Activated CD8-positive, alpha-beta memory T cell treated with anti-CD3 and anti-CD28 coated beads, Interleukin-2, amount 50 U/mL, for 24 hours (primary cell): ENCODE measurements at regions not wholly inside any gene's neighbourhood (a gene's known extent, or its start where the extent isn't known, plus 50 kb on each side); places are given as distances from the start of the nearest gene placed in this dataset.
"Not testable (repeated sequence)": the region's sequence is repeated elsewhere in the genome, so short reads cannot be mapped to it uniquely, and the experiment has no call there.

Experiments used
- DNase-seq: peaks from one replicate; pipeline ENCODE4 v3.0.0-alpha.2; 2020; ENCODE audit errors: extremely low read depth

DNA sequence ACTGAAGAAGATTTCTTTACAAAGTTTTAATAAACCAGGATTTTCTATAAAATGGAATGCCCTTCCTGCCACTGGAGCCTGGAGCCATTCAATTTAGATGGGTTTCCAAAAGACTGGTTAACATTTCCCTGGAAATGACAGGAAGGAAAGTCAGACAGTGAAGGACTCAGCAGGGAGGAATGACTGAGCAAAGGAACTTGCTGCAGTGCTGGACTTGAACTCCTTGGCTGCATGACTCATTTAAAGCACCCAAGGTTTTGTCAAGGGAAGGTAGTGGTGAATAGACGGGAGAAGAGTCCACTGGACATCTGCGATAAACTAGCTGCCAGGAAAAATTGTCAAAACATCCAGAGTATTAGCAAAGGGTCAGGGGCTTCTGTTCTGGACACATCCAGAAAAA is 163.8 kb upstream of the SLC28A3 start:
- DNase-seq: no peak

DNA sequence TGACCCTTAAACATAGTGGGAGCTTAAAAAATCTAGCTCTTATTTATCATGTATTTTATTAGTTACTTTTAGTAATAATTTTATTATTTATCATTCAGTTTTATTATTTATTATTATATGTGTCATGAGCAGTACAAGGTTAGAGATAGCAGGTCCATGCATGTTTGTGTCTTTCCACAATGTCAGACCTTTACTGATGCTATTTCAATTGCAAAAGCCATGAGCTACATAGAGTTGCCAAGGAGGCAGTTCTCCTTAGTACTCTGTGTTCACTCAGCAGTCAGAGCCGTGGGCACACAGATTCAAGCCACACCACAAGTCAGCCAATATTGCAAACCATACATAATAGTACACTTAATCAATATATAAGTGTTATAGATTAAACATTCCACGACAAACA is 157.9 kb upstream of the NTRK2 start:
- DNase-seq: no peak

DNA sequence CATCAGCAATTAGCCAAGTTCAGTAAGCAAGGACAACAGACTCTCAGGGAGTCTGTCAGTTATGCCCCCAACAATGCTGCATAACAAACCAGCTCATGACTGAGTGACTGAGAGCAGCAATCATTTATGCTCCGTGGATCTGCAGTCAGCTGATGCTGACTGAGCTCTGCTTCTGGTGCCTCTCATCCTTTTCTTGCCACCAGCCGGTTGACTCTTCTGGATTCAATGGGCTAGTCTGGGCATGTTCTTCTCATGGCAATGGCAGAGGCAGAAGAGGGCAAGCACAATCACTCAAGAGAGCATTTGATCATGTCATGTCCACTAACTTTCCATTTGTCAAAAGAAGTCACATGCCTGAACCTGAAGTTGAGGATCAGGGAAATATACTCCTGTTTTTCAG is 157.0 kb upstream of the NTRK2 start:
- DNase-seq: no peak

DNA sequence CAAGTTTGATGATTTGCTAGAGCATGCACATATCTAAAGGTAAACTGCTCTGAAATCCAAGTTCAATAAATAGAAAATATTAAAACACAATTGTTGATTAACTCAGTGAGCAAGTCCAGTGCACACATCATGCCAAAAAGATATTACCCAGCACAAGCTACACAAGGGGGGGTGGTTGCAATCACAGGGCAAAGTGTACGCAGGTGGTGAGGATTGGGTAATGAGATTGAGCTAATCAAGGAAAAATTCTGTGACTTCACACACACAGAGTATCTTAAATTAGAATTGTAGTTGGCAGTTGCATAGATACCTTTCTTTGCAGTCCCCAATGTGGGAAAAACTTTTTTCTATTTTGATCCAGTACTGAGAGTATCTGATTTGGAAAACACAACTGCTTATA is 156.1 kb upstream of the NTRK2 start:
- DNase-seq: no peak

DNA sequence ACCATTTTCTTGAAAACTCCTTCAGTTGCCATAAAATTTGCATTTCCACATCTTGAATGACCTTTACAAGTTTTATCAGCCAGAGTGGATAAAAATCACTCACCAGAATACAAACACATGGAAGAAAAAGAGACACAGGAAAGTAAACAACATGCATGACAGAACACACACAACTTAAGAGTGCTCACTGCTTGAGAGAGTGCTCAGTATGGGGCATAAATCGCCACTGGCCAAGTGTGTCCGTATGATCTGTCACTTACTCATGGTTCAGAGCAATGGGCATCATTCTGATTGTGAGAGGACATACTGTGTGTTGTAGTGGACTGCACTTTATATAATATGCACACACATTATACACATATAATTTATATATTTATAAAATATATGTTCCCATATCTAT is 155.6 kb upstream of the NTRK2 start:
- DNase-seq: no peak

DNA sequence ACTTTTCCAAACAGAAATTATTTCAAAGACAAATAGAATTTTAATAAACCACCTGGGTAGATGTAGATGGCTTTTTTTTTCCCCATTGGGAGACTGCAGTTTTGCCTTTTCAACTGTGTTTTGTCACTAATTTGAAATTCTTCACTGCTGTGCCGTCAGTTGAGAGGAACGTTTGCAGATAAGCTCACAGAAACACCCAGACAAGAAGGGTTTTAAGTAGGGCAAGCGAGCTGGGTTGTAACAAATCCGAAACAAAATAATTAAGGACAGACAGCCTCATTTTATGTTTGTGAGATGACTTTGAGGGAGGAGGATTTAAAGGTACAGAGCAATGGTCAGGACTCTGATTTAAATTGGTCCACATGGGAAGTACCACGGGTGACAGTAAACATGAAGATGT is 155.1 kb upstream of the NTRK2 start:
- no peak for DNase-seq

DNA sequence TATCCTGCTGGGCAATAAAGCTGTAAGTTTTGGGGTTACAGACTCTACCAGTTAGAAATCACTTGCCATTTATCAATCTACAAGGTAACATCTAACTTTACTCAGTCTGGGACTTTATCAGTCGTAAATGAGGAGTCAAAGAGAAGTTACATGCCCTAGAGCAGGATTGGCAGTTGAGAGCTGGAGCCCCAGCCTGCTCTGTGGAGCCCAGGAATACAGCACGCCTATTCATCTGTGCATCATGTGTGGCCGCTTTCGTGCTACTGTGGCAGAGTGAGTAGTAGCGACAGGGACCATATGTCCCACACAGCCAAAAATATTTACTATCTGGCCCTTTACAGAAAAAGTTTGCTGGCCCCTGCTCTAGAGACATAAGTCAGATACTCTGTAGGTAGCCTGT is 152.5 kb upstream of the NTRK2 start:
- no peak for DNase-seq

DNA sequence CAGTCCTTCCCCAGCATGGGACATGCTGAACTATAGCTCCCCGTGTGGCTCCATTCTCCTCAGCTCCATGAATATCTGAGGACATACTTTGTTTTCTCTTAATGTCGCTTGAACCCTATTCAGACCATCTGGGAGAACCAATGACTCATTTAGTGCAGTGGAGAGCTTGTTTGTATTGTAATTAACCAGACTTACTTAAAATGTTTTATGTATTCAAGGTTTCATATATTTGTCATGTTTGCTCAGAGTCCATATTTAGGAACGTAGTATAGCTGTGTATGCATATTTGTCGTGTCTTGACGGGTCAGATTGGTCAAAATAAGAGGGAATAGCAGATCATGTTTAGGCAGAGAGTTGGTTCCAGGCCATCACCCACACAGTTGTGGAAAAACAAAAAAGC is 150.1 kb upstream of the NTRK2 start:
- DNase-seq: no peak

DNA sequence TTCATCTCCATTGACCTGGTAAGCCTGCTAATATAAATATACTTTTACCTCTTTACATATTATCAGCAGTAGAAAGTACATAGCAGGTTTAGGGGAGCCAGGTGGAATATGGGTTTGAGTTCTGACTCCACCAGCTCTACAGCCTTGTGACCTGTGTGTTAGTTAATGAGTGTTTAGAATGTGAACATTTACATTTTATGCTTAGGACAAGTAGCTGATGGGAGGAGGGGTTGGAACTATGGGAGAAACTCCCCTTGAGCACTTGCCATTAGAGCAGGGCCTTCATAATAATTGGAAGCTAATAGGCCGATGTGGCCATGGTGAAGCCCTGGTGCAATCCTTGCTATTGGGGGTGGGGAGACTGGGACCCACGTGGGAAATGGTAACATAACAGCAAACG is 148.3 kb upstream of the NTRK2 start:
- no peak for DNase-seq

DNA sequence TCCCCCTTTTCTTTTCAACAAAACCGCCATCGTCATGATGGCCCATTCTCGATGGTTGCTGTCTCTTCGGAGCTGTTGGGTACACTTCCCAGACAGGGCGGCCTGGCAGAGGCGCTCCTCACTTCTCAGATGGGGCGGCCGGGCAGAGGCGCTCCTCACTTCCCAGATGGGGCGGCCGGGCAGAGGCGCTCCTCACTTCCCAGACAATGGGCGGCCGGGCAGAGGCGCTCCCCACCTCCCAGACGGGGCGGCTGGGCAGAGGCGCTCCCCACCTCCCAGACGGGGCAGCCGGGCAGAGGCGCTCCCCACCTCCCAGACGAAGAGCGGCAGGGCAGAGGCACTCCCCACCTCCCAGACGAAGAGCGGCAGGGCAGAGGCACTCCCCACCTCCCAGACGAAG is 143.3 kb upstream of the NTRK2 start:
- DNase-seq: not testable (repeated sequence)

DNA sequence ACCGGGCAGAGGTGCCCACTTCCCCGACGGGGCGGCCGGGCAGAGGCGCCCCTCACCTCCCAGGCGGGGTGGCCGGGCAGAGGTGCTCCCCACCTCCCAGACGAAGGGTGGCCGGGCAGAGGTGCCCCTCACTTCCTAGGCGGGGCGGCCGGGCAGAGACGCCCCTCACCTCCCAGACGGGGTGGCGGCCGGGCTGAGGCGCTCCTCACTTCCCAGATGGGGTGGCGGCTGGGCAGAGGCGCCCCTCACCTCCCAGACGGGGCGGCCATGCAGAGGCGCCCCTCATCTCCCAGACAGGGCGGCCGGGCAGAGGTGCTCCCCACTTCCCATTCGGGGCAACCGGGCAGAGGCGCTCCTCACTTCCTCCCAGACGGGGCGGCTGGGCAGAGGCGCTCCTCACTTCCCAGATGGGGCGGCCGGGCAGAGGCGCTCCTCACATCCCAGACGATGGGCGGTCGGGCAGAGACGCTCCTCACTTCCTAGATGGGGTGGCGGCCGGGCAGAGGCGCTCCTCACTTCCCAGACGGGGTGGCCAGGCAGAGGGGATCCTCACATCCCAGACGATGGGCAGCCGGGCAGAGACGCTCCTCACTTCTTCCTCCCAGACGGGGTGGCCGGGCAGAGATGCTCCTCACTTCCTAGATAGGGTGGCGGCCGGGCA is 142.3 kb upstream of the NTRK2 start:
- DNase-seq: not testable (repeated sequence)

DNA sequence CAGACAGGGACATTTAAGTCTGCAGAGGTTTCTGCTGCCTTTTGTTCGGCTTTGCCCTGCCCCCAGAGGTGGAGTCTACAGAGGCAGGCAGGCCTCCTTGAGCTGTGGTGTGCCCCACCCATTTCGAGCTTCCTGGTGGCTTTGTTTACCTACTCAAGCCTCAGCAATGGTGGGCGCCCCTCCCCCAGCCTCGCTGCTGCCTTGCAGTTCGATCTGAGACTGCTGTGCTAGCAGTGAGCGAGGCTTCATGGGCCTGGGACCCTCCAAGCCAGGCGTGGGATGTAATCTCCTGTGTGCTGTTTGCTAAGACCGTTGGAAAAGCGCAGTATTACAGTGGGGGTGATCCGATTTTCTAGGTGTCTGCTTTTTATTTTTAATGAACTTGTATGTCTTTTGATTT is 133.6 kb upstream of the NTRK2 start:
- not testable (repeated sequence) for DNase-seq

DNA sequence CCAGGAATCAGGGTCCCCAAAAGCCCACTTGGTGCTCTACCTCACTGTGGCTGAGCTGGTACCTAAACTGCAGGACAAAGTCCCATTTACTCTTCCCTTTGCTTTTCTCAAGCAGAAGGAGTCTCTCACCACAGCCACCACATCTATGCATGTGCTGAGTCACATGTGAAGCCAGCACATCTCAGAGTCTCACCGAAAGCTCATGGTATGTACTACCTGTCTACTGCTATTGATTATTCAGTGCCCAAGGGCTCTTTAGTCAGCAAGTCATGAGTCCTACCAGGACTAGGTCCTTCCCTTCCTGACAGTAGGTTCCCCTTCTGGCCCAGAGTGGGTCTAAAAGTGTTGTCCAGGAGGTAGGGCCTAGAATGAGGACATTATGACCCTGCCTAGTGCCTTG is 130.7 kb upstream of the NTRK2 start:
- DNase-seq: no peak

DNA sequence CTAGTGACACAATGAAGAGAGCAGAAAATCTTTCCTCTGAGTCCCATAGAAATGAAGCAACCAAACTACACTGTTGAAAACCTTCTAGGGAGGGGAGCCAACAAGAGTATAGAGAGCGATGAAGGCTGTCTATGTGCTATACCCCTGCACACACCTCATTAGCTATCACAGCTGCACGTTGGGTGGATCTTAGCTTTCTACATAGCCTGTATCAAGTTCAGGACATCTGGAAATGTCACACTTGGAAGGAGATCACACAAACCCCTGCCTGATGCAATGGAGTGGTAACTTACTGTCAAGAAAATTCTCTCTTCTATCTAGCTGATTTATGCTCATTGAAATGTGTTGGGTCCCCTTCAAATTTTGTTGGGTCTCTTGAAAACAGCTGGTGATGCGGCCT is 127.0 kb upstream of the NTRK2 start:
- DNase-seq: no peak

DNA sequence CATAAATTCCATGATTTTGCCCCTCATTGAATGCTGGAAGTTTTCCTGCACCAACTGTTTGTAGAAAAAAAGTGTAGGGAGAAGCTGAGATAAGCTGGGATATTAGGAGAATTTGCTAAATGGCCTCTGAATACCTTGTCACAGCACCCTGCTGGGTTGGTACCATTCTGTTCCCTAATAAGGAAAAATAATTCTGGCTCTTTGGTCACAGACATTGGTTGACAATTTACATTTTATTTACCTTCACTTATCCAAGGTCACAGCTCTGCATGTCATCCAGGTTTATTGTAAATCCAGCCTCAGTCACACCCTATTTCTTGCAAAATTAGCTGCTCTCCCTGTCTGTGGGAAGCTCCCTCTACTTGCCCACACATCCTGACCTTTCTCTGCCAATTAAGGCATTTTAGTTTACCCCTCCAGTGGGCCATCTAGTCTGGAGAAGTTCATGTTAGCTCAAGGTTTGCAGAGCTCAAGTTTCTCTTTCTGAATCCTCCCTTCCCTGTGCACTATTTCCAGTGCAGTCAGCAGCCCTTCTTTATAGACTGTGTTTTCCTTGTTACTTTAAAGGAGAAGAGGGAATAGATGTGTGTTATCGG is 115.4 kb upstream of the NTRK2 start:
- no peak for DNase-seq

DNA sequence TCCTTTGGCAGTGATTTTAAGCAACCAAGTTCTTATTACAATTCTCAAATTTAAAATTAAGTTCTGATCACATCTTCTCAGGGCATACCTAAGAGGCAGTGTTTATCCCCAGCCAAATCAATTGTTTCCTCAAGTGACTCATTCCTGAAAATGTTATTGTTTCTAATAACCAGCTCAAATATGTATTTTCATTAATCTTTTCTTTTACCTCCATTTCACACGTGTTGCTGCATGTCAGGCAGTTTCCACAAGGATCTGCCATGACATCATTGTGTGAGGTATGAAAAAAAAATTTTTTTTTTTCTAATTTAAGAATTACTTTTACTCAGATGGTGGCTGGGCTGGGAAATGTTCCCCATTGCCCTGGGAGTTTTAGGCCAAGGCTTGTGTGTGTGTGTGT is 113.0 kb upstream of the NTRK2 start:
- DNase-seq: no peak

DNA sequence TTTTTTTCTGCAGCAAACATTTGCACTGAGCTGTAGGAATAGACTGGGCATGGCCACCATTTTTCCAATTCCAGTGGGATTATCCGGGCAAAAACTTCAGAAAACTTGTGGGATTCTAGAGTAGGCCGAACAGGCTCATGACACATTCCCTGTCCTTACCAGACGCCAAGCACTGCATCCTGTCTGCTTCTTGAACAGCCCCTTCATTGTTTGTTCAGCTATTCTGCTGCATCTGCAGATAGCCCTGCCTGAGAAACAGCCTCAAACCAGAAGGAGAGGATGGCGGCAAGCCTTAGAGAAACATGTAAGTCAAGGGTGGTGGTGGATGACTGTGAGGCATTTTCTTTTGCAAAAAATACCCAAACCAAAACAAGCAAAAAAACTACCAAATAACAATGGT is 111.8 kb upstream of the NTRK2 start:
- no peak for DNase-seq

DNA sequence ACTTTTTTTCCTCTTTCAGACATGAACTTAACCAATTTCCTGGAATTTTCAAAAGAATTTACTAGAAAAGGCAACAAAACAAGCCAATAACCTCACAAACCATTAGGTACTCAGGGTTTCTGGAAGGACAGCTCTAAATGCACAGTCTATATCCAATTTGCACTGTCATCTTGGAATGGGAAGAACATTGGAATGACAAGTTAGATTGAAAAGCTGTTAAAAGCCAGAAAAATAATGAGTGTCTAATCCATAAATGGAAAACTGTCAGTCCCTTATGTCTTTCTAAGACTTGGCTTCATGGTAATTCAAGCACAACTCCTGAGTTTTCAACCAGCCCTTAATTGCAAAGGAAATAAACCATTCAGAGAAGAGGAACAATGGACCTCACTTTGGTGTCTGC is 105.8 kb upstream of the NTRK2 start:
- DNase-seq: no peak

DNA sequence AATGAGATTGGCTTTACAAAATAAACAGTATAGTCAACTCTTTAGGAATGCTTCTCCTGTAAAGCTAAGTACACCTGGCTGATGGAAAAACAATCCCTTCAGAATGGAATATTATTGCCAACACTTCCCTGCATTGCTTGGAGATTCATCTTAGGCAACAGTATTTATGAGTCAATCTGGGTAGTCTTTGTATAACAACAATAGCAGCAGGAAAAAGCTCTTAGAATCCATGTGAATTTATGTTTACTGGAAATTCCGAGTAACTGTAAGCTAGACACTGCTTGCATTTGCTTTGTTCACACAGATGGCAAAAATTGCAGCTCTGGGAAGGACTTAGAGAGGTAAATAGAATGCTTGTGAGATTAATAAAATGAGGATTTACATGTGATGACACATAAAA is 101.7 kb upstream of the NTRK2 start:
- no peak for DNase-seq

DNA sequence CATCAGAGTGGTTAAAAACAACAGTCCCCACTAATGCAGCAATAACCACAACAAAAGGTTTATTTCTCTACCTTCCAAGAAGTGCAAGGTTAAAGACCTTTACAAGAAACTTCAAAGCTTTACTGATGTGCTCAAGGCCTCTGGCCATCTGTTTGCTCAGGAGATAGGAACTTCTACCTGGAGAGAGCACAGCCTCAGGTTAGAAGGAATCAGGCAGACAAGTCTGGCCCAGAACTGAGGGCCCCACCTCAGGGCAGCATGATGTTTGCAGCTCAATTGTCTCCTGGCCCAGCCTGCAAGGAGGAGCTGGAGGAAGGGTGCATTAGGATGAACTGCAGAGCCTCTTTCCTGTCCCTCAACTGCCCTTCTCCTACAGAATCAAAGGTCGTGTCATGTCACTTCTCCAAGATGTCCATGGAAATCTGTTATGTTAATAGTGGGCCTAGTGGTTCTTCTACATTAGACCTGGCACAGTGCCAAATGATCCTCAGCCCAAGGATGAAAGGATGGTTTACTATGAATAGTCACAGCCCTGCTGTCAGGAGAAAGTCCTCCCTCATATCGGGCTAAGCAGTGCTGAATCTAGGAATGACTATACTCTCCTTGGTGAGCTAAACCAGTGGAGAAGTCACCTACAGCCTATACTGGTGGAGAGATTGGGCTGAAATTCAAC is 98.9 kb upstream of the NTRK2 start:
- no peak for DNase-seq

DNA sequence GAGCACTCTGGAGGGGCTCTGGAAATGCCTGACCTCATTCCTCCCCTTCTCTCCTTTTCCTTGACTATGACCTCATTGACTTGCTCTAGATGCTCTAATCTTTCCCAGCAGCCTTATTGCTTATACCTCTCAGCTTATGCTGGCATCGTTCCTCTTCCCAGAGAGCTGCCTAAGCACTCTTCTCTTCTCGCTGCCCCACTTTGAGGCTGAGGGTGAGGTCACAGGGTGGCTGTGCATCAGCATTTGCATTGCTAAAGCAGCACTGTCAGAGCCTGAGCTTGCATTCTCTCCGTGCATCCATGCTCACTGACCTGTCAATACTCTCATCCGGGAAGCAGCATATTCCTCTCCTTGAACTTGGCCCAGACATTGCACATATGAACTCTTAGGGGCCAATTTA is 96.4 kb upstream of the NTRK2 start:
- DNase-seq: no peak

DNA sequence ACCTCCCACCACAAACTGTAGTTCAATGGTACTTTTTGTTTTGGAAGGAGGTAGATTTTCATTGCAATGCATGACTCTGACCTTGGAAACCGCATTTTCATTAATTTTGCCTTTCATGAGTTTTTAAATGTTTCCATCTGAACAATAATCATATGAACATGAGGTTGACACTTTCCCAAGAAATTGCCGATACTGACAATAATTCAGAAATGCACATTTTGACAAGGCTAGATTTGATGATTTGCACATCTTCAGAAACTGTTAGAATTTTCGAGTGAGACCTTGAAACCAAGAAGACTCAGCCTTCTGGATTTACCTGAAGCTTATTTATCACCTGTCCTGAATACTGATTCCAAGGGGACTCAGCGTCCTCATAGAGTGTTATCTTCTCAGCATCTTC is 93.8 kb upstream of the NTRK2 start:
- no peak for DNase-seq

DNA sequence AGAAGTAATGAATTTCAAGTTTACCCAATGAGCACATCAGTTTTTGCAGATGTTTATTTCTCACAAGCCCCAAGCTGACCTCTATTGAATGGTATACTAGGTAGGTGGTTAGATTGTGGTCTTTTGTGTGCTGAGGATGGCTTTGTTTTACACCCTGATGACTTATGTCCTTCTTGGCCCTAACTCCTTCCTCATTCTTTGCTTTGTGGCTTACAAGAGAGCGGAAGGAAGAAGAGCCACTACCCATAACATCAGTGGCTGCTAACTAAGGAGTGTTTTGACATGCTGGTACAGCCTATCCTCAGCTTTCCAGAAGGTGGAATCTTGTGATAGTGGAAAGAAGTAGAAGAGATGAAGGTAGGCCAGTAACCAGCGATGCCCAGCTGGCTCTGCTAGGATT is 85.7 kb upstream of the NTRK2 start:
- DNase-seq: no peak

DNA sequence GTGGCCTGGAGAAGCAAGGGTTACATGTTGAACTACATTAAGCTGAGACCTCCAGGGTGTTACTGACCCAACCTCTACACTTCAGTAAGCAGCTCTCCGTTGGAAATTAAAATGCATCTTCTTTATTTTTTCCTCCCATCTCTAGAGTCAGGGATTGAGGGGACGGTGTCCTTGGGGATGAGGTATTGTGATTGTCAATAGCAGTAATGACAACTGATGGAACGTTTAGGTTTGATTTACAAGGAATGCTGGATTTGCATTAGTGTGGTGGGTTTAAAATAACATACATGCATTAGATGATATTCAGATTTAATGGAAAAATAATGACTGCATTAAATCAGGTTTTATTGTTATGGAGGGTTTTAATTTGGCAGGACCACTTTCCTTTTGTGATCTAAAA is 82.9 kb upstream of the NTRK2 start:
- DNase-seq: no peak
